GM21381 (cell line): ENCODE measurements at regions not wholly inside any gene's neighbourhood (a gene's known extent, or its start where the extent isn't known, plus 50 kb on each side); places are given as distances from the start of the nearest gene placed in this dataset.

Experiments used
- ATAC-seq: cut with Tn5 transposase; IDR thresholded peaks from one replicate; pipeline ENCODE4 v1.9.1; 2021; ENCODE audit warnings: mild to moderate bottlenecking, moderate library complexity; ENCODE audit not compliant: unreplicated experiment

GRCh38 chr3:43932921-43933320, 242.2 kb downstream of the ABHD5 start:
- ATAC-seq: no peak

GRCh38 chr3:43948013-43948412, 257.3 kb downstream of the ABHD5 start:
- no peak for ATAC-seq

GRCh38 chr3:43949594-43949993, 258.9 kb downstream of the ABHD5 start:
- ATAC-seq: no peak

GRCh38 chr3:43950775-43951174, 260.0 kb downstream of the ABHD5 start:
- no peak for ATAC-seq

- ATAC-seq: no peak
Observed at GRCh38 chr3:43951813-43952212, 261.1 kb downstream of the ABHD5 start.

- no peak for ATAC-seq
Observed at GRCh38 chr3:43953380-43953779, 262.6 kb downstream of the ABHD5 start.

- ATAC-seq: no peak
Observed at GRCh38 chr3:43953814-43954692, 263.3 kb downstream of the ABHD5 start.

- ATAC-seq: no peak
Observed at GRCh38 chr3:43956945-43957344, 266.2 kb downstream of the ABHD5 start.

GRCh38 chr3:43957553-43957952, 266.8 kb downstream of the ABHD5 start:
- ATAC-seq: no peak

GRCh38 chr3:43958005-43958770, 267.4 kb downstream of the ABHD5 start:
- ATAC-seq: no peak

- ATAC-seq: no peak
Observed at GRCh38 chr3:43958973-43959372, 268.2 kb downstream of the ABHD5 start.

- no peak for ATAC-seq
Observed at GRCh38 chr3:43959498-43960447, 269.0 kb downstream of the ABHD5 start.

- ATAC-seq: no peak
Observed at GRCh38 chr3:43960448-43960840, 269.7 kb downstream of the ABHD5 start.

- ATAC-seq: no peak
Observed at GRCh38 chr3:43962043-43962442, 271.3 kb downstream of the ABHD5 start.

- ATAC-seq: no peak
Observed at GRCh38 chr3:43963208-43963607, 272.5 kb downstream of the ABHD5 start.

- ATAC-seq: no peak
Observed at GRCh38 chr3:43964640-43965039, 273.9 kb downstream of the ABHD5 start.

GRCh38 chr3:43965656-43966055, 274.9 kb downstream of the ABHD5 start:
- ATAC-seq: no peak

GRCh38 chr3:43966126-43966525, 275.4 kb downstream of the ABHD5 start:
- no peak for ATAC-seq

- ATAC-seq: no peak
Observed at GRCh38 chr3:43966530-43966929, 275.2 kb upstream of the TOPAZ1 start.

- ATAC-seq: no peak
Observed at GRCh38 chr3:43968465-43968864, 273.2 kb upstream of the TOPAZ1 start.

- ATAC-seq: no peak
Observed at GRCh38 chr3:43969944-43970343, 271.7 kb upstream of the TOPAZ1 start.
